ENCODE measurements at regions not wholly inside any gene's neighbourhood (a gene's known extent, or its start where the extent isn't known, plus 50 kb on each side); places are given as distances from the start of the nearest gene placed in this dataset.
"Not testable (repeated sequence)": the region's sequence is repeated elsewhere in the genome, so short reads cannot be mapped to it uniquely, and the experiment has no call there.

DNA sequence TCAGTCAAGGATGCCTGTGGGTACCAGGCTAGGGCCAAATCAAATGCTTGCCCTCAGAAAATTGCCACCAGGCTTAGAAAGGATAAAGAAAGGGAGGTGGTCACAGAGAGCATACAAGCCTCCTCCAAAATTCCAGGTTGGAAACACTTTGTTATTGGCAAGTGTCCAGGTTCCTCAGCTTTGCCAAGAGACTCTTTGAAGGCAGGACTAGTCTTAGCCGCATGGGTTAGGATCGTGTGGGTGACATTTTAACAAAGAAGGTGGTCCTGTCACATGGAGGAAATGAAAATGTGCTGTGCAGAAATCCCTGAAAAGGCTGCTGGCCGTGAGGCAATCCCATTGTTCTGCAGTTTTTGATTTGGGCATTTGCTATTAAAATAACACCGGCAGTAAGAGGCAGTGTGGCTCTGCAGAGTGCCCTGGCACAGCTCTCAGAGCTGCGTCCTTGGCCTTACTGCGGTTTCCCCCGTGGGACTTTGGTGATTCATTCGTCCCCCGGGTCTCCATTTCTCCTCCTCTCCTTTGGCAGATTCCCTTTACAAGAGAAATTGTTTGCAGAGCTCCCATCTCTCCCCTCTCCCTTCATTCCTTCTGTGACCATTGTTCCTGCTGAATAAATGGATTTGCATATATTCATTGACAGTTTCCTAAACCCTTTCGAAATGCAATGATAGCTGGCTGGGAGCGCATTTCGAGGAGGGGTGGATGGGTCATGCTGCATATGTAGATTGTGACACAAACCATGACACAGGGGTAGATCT lies 187.3 kb downstream of the VAPA start:
- WGBS (ENCODE audit: low lambda C conversion rate, missing lambda C conversion rate): 35% methylated on average over 12 of the region's 12 CpGs
- H3K27me3 ChIP-seq: no peaks in the 10 kb centered on the region

GRCh38 chr18:10101729-10102128 lies 187.9 kb downstream of the VAPA start:
- no peaks in the 10 kb centered on the region for H3K9me3 ChIP-seq (ENCODE audit: low read depth)
- H3K4me2 ChIP-seq: no peak overlapping the region
- no peak overlapping the region for H2AFZ ChIP-seq
- H3K27me3 ChIP-seq: no peaks in the 10 kb centered on the region
- TF ChIP-seq EZH2 (IDR thresholded peaks at IDR 0.05; ENCODE audit: borderline replicate concordance) (no peak), CTCF (IDR thresholded peaks at IDR 0.05; ENCODE audit: poor library complexity) (no peak), EZH2phosphoT487 (IDR thresholded peaks at IDR 0.05; ENCODE audit: low read depth, severe bottlenecking, unreplicated experiment) (no peak)
- no peak for DNase-seq (ENCODE audit: low spot score)
- no peaks in the 10 kb centered on the region for H3K79me2 ChIP-seq
- H3K4me3 ChIP-seq: no peak overlapping the region
- WGBS (ENCODE audit: low lambda C conversion rate, missing lambda C conversion rate): 69% methylated on average over 5 of the region's 5 CpGs
- no peaks in the 10 kb centered on the region for H3K36me3 ChIP-seq (replicated peaks; ENCODE audit: insufficient read depth, low read depth)
- no peaks in the 10 kb centered on the region for H4K20me1 ChIP-seq (ENCODE audit: insufficient read depth, poor library complexity, severe bottlenecking)
- peaks cover 10% of the 10 kb centered on the region for H3K4me1 ChIP-seq (ENCODE audit: insufficient read depth)
- H3K9me2 ChIP-seq (replicated peaks; ENCODE audit: insufficient read depth): no peaks in the 10 kb centered on the region
- no peak overlapping the region for H3K27ac ChIP-seq

More for the DNA sequence above, 187.3 kb downstream of the VAPA start:
- no peaks in the 10 kb centered on the region for H3K79me2 ChIP-seq
- H4K20me1 ChIP-seq (ENCODE audit: insufficient read depth, poor library complexity, severe bottlenecking): no peaks in the 10 kb centered on the region
- TF ChIP-seq EZH2 (IDR thresholded peaks at IDR 0.05; ENCODE audit: borderline replicate concordance) (no peak), EZH2phosphoT487 (IDR thresholded peaks at IDR 0.05; ENCODE audit: low read depth, severe bottlenecking, unreplicated experiment) (no peak), CTCF (IDR thresholded peaks at IDR 0.05; ENCODE audit: poor library complexity) (no peak)
- H3K9me2 ChIP-seq (replicated peaks; ENCODE audit: insufficient read depth): no peaks in the 10 kb centered on the region
- peaks cover 10% of the 10 kb centered on the region for H3K4me1 ChIP-seq (ENCODE audit: insufficient read depth)
- no peak overlapping the region for H3K4me3 ChIP-seq
- no peaks in the 10 kb centered on the region for H3K9me3 ChIP-seq (ENCODE audit: low read depth)
- no peak overlapping the region for H2AFZ ChIP-seq
- H3K4me2 ChIP-seq: no peak overlapping the region
- H3K27ac ChIP-seq: no peak overlapping the region
- no peak for DNase-seq (ENCODE audit: low spot score)
- no peaks in the 10 kb centered on the region for H3K36me3 ChIP-seq (replicated peaks; ENCODE audit: insufficient read depth, low read depth)

DNA sequence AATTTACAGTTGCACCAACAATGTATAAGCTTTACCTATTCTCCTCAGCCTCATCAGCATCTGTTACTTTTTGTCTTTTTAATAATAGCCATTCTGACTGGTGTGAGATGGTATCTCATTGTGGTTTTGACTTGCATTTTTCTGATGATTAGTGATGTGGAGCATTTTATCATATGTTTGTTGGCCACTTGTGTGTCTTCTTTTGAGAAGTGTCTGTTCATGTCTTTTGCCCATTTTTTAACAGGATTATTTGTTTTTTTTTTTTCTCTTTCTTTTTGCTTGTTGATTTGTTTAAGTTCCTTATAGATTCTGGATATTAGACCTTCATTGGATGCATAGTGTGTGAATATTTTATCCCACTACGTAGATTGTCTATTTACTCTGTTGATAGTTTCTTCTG lies 191.3 kb downstream of the VAPA start:
- H3K4me3 ChIP-seq; H3K9me3 ChIP-seq (ENCODE audit: low read depth); H3K4me2 ChIP-seq; DNase-seq (ENCODE audit: low spot score); H3K27ac ChIP-seq; H3K36me3 ChIP-seq (replicated peaks; ENCODE audit: insufficient read depth, low read depth); H3K9me2 ChIP-seq (replicated peaks; ENCODE audit: insufficient read depth); H4K20me1 ChIP-seq (ENCODE audit: insufficient read depth, poor library complexity, severe bottlenecking); H2AFZ ChIP-seq; H3K79me2 ChIP-seq; H3K27me3 ChIP-seq: not testable (repeated sequence)
- H3K4me1 ChIP-seq (ENCODE audit: insufficient read depth): peaks cover 10% of the 10 kb centered on the region
- WGBS (ENCODE audit: low lambda C conversion rate, missing lambda C conversion rate): 34% methylated on average over 1 of the region's 1 CpG

DNA sequence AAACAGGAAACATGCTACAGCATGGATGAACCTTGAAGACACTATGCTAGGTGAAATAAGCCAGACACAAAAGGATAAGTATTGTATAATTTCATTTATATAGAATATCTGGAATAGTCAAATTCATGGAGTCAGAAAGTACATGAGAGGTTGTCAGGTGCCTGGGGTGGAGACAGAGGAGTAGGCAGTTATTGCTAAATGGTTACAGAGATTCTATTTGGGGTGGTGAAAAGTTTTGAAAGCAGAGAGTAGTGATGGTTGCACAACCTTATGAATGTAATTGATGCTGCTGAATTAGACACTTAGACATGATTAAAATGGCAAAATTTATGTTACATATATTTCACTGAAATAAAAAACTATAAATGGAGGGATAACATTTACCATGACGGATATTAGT lies 197.4 kb downstream of the VAPA start:
- no peaks in the 10 kb centered on the region for H3K9me3 ChIP-seq (ENCODE audit: low read depth)
- H3K4me2 ChIP-seq: no peak overlapping the region
- peaks cover 4% of the 10 kb centered on the region for H3K4me1 ChIP-seq (ENCODE audit: insufficient read depth)
- no peaks in the 10 kb centered on the region for H3K36me3 ChIP-seq (replicated peaks; ENCODE audit: insufficient read depth, low read depth)
- H3K4me3 ChIP-seq: no peak overlapping the region
- no peaks in the 10 kb centered on the region for H3K9me2 ChIP-seq (replicated peaks; ENCODE audit: insufficient read depth)
- H4K20me1 ChIP-seq (ENCODE audit: insufficient read depth, poor library complexity, severe bottlenecking): no peaks in the 10 kb centered on the region
- TF ChIP-seq EZH2phosphoT487 (IDR thresholded peaks at IDR 0.05; ENCODE audit: low read depth, severe bottlenecking, unreplicated experiment): no peak
- no peak for TF ChIP-seq EZH2 (IDR thresholded peaks at IDR 0.05; ENCODE audit: borderline replicate concordance)
- no peak for TF ChIP-seq CTCF (IDR thresholded peaks at IDR 0.05; ENCODE audit: poor library complexity)
- no peaks in the 10 kb centered on the region for H3K27me3 ChIP-seq
- no peak overlapping the region for H3K27ac ChIP-seq
- no peak for DNase-seq (ENCODE audit: low spot score)
- H2AFZ ChIP-seq: no peak overlapping the region
- 89% methylated on average over 1 of the region's 1 CpG for WGBS (ENCODE audit: low lambda C conversion rate, missing lambda C conversion rate)
- H3K79me2 ChIP-seq: no peaks in the 10 kb centered on the region

Data from hepatocyte (in vitro differentiated cells).